ENCODE measurements at regions not wholly inside any gene's neighbourhood (a gene's known extent, or its start where the extent isn't known, plus 50 kb on each side); places are given as distances from the start of the nearest gene placed in this dataset.

- TF ChIP-seq POLR2A (IDR thresholded peaks at IDR 0.05; ENCODE audit: low read depth) = no peak
- TF ChIP-seq, protein P1, sequence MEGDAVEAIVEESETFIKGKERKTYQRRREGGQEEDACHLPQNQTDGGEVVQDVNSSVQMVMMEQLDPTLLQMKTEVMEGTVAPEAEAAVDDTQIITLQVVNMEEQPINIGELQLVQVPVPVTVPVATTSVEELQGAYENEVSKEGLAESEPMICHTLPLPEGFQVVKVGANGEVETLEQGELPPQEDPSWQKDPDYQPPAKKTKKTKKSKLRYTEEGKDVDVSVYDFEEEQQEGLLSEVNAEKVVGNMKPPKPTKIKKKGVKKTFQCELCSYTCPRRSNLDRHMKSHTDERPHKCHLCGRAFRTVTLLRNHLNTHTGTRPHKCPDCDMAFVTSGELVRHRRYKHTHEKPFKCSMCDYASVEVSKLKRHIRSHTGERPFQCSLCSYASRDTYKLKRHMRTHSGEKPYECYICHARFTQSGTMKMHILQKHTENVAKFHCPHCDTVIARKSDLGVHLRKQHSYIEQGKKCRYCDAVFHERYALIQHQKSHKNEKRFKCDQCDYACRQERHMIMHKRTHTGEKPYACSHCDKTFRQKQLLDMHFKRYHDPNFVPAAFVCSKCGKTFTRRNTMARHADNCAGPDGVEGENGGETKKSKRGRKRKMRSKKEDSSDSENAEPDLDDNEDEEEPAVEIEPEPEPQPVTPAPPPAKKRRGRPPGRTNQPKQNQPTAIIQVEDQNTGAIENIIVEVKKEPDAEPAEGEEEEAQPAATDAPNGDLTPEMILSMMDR (IDR thresholded peaks at IDR 0.05) = no peak
- TF ChIP-seq POLR2AphosphoS5 (IDR thresholded peaks at IDR 0.05) = no peak
- no peak for TF ChIP-seq EP300 (IDR thresholded peaks at IDR 0.05)
These were observed 127.9 kb downstream of the DLEU7 start for GRCh38 chr13:50715402-50716146.

Data from esophagus muscularis mucosa (tissue), 4 donors.